ENCODE measurements at regions not wholly inside any gene's neighbourhood (a gene's known extent, or its start where the extent isn't known, plus 50 kb on each side); places are given as distances from the start of the nearest gene placed in this dataset.

DNA sequence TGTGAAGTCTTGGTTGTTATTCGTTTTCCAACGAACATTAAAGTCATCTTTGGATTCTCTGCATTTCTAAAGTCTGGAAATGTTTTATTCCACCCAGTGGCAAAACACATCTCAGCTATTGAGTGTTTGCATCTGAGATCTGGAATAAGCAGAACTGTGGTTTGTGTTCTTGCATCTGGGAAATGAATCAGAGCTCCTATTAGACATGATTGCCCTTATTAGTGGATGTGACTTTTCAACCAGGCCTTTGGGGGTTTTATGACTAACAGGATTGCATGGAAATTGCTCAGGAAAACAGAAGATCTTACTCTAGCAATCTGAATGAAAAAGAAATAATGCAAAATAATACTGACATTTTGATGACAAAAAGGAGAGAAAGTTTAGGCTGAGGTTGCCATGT lies 488.8 kb downstream of the IRS2 start:
- BruUV-seq (replicated peaks), result no TSS peak
- Histone ChIP-seq H2AFZ (no peak overlapping the region), H3K27ac (no peak overlapping the region), H3F3A (ENCODE audit: insufficient read depth, low read depth) (no peaks in the 10 kb centered on the region), H3K4me1 (replicated peaks; ENCODE audit: insufficient read depth) (no peaks in the 10 kb centered on the region), H4K20me1 (ENCODE audit: insufficient read depth) (no peaks in the 10 kb centered on the region), H3K4me2 (no peak overlapping the region), H3K36me3 (ENCODE audit: low read depth) (no peaks in the 10 kb centered on the region), H3K27me3 (ENCODE audit: insufficient read depth, low read depth) (no peaks in the 10 kb centered on the region), H3K9me2 (ENCODE audit: insufficient read depth) (no peaks in the 10 kb centered on the region), H3K79me2 (ENCODE audit: low read depth) (no peaks in the 10 kb centered on the region), H3K9me3 (ENCODE audit: insufficient read depth, low read depth) (peaks cover 10% of the 10 kb centered on the region; the same call in 1 of the 2 replicates), H3K4me3 (no peak overlapping the region)
- POLR2A ChIA-PET (ENCODE audit: unreplicated experiment), result interaction anchor here (0.6 kb wide), 1 partner anchor 19 kb away, joined by 7 read pairs; no protein-coding TSS in a partner anchor
- CTCF ChIA-PET, result no interaction called here
- intact Hi-C loops (cut with micrococcal nuclease; ENCODE audit: unreplicated experiment), result no loop called here
- no peak for DNase-seq
- no peak for TF ChIP-seq EZH2 (IDR thresholded peaks at IDR 0.05; ENCODE audit: low read depth)
- TF ChIP-seq, protein P1, sequence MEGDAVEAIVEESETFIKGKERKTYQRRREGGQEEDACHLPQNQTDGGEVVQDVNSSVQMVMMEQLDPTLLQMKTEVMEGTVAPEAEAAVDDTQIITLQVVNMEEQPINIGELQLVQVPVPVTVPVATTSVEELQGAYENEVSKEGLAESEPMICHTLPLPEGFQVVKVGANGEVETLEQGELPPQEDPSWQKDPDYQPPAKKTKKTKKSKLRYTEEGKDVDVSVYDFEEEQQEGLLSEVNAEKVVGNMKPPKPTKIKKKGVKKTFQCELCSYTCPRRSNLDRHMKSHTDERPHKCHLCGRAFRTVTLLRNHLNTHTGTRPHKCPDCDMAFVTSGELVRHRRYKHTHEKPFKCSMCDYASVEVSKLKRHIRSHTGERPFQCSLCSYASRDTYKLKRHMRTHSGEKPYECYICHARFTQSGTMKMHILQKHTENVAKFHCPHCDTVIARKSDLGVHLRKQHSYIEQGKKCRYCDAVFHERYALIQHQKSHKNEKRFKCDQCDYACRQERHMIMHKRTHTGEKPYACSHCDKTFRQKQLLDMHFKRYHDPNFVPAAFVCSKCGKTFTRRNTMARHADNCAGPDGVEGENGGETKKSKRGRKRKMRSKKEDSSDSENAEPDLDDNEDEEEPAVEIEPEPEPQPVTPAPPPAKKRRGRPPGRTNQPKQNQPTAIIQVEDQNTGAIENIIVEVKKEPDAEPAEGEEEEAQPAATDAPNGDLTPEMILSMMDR (conservative IDR thresholded peaks at IDR 0.05), result no peak

DNA sequence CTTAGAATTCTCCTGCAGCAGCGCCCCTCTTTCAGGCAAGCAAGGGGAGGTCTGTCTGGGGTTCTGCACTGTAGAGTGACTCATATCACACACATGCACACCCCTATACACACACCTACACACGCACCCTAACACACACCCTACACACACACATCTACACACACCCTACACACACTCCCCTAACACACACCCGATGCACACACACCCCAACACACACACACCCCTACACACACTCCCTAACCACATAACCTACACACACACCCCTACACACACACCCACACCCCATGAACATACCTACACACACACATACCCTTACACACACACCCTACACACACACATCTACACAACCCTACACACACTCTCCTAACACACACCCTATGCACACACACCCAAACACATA lies 493.2 kb downstream of the IRS2 start:
- intact Hi-C loops (cut with micrococcal nuclease; ENCODE audit: unreplicated experiment), result no loop called here
- TF ChIP-seq, protein P1 (conservative IDR thresholded peaks at IDR 0.05), result no peak
- no peak for TF ChIP-seq EZH2 (IDR thresholded peaks at IDR 0.05; ENCODE audit: low read depth)
- DNase-seq, result no peak
- H3K4me3 ChIP-seq, result no peak overlapping the region
- H3K9me3 ChIP-seq (ENCODE audit: insufficient read depth, low read depth), result peaks cover 10% of the 10 kb centered on the region; the same call in 1 of the 2 replicates
- no peaks in the 10 kb centered on the region for H3K4me1 ChIP-seq (replicated peaks; ENCODE audit: insufficient read depth)
- H3K79me2 ChIP-seq (ENCODE audit: low read depth), result no peaks in the 10 kb centered on the region
- H3K36me3 ChIP-seq (ENCODE audit: low read depth), result no peaks in the 10 kb centered on the region
- H4K20me1 ChIP-seq (ENCODE audit: insufficient read depth), result no peaks in the 10 kb centered on the region
- H3F3A ChIP-seq (ENCODE audit: insufficient read depth, low read depth), result no peaks in the 10 kb centered on the region
- POLR2A ChIA-PET (ENCODE audit: unreplicated experiment), result no interaction called here
- no peak overlapping the region for H2AFZ ChIP-seq
- H3K27me3 ChIP-seq (ENCODE audit: insufficient read depth, low read depth), result no peaks in the 10 kb centered on the region
- H3K4me2 ChIP-seq, result no peak overlapping the region
- H3K27ac ChIP-seq, result no peak overlapping the region
- no TSS peak for BruUV-seq (replicated peaks)
- CTCF ChIA-PET, result no interaction called here
- H3K9me2 ChIP-seq (ENCODE audit: insufficient read depth), result no peaks in the 10 kb centered on the region

DNA sequence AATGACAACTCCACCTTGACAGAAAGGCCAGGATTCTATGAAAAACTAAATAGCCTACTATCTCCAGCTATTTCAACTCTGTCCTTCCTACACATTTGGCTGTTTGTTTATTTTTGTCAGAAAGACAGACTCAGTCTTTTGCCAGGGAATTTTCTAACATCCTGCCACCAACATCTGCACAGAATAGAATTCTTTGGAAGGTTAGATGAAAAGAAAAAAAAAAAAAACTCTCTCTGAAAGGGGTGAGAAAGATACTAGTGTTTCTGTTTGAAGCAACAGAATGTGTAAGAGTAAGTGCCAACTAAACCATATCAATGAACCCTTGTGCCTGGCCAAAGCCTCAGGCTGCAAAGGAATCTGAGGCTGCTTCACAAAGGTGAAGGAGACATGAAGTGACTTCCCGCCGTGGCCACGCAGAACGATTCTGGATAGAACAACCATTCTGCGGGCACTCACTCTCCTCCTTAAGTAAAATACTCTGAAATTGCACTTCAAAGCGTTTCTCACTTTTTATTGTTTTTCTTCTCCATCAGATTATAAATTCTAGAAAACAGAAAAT lies 498.2 kb downstream of the IRS2 start:
- TF ChIP-seq, protein P1 (conservative IDR thresholded peaks at IDR 0.05), result no peak
- no peak for TF ChIP-seq EZH2 (IDR thresholded peaks at IDR 0.05; ENCODE audit: low read depth)
- no peak overlapping the region for H3K4me2 ChIP-seq
- CTCF ChIA-PET, result no interaction called here
- no peak overlapping the region for H2AFZ ChIP-seq
- POLR2A ChIA-PET (ENCODE audit: unreplicated experiment), result no interaction called here
- H3K36me3 ChIP-seq (ENCODE audit: low read depth), result no peaks in the 10 kb centered on the region
- no peak for DNase-seq
- H3K27ac ChIP-seq, result no peak overlapping the region
- no peaks in the 10 kb centered on the region for H3K4me1 ChIP-seq (replicated peaks; ENCODE audit: insufficient read depth)
- no peaks in the 10 kb centered on the region for H3K79me2 ChIP-seq (ENCODE audit: low read depth)
- H4K20me1 ChIP-seq (ENCODE audit: insufficient read depth), result no peaks in the 10 kb centered on the region
- H3K4me3 ChIP-seq, result no peak overlapping the region
- no peaks in the 10 kb centered on the region for H3K27me3 ChIP-seq (ENCODE audit: insufficient read depth, low read depth)
- intact Hi-C loops (cut with micrococcal nuclease; ENCODE audit: unreplicated experiment), result no loop called here
- H3F3A ChIP-seq (ENCODE audit: insufficient read depth, low read depth), result no peaks in the 10 kb centered on the region
- H3K9me3 ChIP-seq (ENCODE audit: insufficient read depth, low read depth), result no peaks in the 10 kb centered on the region
- no TSS peak for BruUV-seq (replicated peaks)
- no peaks in the 10 kb centered on the region for H3K9me2 ChIP-seq (ENCODE audit: insufficient read depth)
